NB4 (cell line): ENCODE measurements at regions not wholly inside any gene's neighbourhood (a gene's known extent, or its start where the extent isn't known, plus 50 kb on each side); places are given as distances from the start of the nearest gene placed in this dataset.

Source experiments
- CTCF ChIP-seq: IDR thresholded peaks from one replicate; pipeline ENCODE4 v1.5.1; 2012; ENCODE audit warnings: low read depth, low read length
- MYC ChIP-seq: IDR thresholded peaks from 2 replicates; pipeline ENCODE4 v1.6.1; 2011; ENCODE audit warnings: low read depth, low read length

DNA sequence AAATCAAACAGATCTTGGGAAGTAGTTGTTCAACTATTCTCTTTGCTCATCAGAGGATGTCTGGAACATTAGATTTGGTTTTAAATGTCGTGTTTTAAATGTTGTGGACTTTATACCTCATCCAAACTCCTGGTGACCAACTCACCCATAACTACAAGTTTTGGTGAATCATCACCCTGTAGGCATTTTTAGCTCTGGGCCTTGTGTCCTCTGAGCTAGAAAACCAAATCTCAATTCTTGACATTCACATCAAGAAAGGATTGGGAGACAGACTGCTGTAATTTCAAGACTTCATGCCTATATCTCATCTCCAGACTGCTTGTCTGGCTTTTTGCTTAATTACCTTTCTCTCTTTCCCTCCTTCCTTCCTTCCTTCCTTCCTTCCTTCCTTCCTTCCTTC is 228.5 kb upstream of the ROBO2 start:
- no peak for TF ChIP-seq CTCF
- TF ChIP-seq MYC: no peak
